ELF-1 (cell line): ENCODE measurements at regions not wholly inside any gene's neighbourhood (a gene's known extent, or its start where the extent isn't known, plus 50 kb on each side); places are given as distances from the start of the nearest gene placed in this dataset.

Experiments
- DNase-seq: peaks from one replicate; pipeline ENCODE4 v3.0.0-alpha.2; 2016; ENCODE audit warnings: low read depth, low spot score

DNA sequence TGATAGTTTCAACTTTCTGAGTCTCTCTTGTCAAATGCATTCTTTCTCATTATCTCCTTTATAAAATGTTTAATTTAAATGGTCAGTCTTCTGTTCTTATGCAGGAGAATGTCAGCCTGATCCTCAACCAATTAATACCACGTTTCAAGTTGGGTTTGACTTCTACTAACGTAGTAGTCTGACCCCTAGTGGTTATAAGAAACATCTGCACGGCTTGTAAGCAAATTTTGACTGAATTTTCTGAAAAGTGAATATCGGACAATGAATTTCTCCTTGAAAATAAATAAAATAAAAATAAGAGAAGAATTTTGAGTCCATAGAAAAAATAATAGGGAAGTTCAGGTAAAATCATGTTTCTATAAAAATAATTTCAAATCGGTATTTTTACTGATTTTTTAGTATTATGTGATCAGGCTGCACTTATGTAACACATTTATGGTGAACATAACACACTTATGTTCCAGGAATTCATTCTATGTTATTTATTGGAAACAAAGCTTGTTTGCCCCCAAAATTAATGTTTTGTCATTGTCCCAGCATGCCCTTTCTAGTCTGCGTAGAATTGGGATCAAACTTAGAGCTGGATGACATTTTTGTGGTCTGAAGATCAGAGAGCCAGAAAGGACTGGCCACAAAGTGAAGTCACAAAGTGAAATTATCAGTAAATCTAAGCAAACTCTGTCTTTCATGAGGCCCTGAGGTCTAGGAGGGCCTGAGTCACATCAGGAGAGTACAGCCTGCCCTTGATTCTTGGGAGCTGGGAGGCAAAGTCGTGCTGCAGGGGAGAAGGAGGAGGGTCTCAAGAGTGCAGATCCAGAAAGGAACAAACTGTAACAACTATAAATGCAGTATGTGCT, 101.2 kb upstream of the STXBP6 start:
- DNase-seq: no peak

DNA sequence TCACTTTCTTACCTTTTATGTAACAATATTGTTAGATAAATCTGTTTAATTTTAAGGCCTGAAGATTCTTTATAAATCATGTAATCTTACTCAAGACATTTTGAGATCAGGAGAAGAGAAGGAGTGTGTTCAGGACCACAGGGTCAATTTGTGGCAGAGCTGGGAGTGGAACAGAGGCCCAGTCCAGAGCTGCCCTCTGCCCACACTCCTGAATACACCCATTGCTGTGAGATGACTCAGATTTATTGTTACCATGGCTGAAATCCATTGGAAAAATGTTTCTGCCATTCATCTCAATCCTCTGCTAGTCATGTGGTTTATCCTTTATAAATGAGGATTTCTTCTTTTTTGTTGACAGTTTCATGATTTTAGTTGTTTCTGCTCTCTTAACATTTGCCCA, 100.5 kb upstream of the STXBP6 start:
- DNase-seq: no peak

DNA sequence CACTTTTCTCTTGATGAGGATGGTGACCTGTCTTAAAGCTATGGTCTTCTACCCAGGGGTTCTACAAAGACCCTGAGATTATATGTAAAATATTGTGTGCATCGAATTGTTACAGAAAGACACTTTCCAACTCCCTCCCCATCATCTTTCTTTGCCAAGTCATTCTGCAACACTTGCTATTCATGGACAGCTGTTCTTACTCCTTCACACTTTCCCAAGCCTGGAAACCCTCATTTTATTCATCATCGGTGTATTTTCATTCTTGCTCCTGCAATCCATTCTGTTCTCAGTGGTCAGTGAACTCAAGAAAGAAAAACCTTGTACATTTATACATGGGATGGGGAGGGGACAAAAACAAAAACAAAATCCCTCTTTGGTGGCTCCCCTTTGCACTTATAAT, 90.5 kb upstream of the STXBP6 start:
- DNase-seq: no peak

DNA sequence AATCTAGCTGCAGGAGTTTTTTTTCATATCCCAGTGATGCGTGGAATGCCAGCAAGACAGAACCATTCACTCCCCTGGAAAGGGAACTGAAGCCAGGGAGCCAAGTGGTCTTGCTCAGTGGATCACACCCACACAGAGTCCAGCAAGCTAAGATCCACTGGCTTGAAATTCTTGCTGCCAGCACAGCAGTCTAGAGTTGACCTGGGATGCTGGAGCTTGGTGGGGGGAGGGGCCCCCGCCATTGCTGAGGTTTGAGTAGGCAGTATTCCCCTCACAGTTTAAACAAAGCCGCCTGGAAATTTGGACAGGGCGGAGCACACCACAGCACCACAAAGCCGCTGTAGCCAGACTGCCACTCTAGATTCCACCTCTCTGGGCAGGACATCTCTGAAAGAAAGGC, 86.9 kb upstream of the STXBP6 start:
- DNase-seq: peak; percentile 6

DNA sequence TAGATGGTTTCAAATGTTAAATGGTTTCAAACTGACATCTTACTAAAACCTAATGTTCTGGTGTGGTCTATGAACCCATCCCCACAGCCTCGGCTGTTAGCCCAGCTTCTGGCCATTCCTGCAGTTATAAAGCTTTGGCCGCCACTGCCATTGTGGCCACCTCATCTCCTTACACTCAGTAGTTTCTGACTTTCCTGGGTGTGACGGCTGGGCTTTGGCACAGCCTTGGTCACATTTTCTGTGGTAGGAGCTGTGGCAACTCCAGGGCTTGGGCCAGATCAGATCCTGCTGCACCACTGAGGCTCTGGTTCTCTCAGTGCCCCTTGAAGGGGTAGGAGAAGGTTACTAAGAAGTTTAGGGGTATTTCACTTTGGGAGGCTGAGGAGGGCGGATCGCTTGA, 84.2 kb upstream of the STXBP6 start:
- no peak for DNase-seq

DNA sequence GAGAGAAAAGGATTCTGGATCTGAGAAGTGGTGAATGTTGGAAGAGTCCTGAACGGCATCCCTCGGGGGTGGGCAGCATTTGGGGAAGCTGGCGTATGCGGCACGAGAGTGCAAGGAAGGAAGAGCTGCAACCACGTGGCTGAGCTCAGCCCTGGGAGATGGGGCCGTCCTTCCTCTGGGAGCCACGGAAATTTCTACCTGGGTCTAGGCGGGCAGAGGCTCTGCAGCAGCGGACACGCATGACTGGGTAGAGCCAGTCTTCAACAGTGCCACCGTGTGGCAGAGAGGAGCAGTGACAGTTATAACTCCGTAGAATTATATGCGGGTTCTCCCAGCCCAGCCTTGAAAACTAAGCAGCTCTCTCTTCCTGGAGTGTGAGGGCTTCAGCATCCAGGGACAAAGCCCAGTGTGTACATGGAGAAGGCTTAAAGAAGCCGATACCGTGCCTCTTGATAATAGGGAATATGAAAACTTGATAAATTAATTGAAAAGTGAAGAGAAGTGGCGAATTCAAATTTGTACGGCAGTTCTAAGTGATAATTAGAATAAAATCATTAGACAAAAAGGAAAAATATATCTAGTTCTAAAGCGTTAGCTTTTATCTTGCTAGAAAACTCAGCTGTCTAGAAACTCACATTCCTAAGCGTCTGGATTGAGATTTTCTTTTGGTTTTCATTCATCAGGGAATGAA, 82.9 kb upstream of the STXBP6 start:
- DNase-seq: peak; percentile 85

DNA sequence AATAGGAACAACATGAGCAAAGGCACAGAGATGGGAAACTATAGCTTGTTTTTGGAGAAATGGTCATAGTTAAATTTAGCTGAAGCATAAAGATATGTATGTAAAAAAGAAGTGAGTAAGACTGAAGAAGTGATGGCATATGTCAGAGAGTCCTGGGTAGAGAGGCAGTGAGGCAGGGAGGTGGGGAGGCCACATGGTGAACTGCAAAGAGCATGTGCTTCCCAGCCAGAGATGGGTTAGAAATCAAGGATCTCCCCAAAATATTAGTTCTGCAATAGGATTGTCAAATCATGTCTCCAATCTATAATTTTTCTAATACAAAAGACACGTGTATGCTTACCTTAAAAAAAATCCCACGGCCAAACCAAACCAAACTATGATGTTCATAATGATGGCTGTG, 82.1 kb upstream of the STXBP6 start:
- no peak for DNase-seq

DNA sequence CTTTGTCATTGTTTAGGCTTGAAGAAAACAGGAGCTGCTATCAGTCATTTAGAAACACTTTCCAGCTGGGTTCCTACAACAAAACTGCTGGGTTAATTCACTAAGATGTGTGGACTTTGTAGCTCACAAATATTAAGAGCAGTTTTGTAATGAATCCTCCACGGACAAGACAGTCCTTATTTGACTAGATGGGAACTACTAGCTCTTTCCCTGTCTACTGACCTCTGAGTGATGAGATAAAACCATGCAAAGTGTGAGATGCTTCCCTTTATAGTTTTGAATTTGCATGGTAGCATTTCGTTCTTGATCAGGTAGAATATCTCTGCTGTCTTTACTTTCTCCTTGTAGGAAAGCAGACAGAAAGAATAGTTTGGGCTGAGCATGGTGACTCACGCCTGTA, 72.9 kb upstream of the STXBP6 start:
- no peak for DNase-seq

DNA sequence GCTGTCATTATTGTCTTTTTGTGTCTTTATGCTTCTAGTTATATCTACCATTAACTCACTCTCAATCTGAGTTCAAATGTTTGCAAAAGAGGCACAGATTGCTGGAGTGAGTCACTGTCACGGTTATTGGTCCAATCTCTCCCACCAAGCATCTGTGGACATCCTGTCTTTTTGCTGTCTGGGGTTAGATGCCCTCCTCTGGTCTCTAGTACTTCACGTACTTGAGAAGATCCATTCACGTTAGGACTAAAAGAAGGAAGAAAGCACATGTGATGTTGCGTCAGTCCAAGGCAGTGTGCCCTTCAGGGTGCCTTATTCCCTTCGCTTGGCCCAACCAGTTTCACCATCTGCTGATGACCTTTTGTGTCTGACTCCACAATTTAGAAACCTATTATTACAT, 72.3 kb upstream of the STXBP6 start:
- no peak for DNase-seq

DNA sequence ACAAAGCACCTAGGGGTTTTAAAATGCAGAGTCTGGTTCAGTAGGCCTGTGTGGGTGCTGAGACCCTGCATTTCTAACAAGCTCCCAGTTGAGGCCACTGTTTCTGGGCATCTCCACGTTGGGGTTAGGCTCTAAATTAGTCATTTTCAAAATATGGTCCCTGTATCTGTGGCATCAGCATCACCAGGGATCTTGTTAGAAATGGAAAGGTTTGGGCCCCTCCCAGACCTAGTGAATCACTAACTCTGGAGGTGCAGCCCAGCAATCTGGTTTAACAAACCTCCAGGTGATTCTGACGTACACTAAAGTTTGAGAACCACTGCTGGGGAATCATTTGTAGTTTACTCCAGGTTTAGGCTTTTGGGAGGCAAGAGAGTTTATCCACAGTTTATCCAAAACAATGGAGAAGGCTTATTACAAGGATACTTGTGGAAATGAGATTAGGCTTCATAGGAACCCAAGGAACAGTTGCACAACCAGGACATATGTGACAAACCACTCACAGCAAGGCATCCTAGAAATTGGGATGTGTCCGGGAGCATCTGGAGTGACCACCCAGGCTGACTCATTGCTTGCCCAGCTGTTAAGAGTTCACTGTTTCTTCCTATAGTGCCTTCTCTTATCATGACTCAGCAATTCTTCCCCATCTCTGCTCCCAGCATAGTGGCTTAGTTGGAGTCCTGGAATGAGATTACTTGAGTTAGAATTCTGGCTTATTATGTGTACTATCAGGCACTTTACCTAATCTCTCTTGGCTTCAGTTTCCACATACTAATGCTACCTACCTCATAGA, 71.6 kb upstream of the STXBP6 start:
- peak; percentile 3 for DNase-seq

DNA sequence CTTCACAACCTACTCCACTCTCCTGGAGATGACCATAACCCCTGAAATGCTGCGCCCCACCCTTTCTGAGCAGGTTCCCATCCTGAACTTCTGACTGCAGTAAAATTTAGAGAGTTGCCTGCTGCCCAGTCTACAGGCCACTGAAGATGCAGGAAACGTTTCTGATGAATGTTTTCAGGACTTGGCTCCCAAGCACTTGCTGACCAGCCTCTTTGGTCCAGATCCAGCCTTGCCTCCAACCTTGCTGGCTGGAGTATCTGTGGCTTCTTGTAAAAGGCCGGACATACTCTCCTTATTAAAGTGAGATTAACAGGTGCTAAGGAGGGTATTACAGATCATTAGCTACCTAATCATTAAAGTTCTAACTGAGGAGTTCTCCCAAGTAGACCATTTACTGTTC, 70.3 kb upstream of the STXBP6 start:
- no peak for DNase-seq

DNA sequence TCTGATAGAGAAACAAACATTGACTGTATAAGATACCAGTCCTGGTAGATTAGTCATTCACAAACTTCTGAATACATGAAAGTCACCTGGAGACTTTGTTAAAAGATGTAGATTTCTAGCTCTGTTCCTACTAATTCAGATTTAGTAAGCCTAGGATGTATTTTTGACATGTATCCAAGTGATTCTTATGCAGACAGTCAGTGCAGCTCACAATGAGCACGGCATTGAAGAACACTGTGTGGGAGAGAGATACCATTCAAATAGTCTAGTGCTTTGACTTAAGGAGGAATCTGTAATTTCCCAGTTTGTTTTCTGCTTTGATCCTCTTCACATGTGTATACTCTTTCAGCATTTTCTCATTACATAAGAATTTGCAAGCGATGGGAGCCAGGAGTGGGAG, 68.7 kb upstream of the STXBP6 start:
- no peak for DNase-seq

DNA sequence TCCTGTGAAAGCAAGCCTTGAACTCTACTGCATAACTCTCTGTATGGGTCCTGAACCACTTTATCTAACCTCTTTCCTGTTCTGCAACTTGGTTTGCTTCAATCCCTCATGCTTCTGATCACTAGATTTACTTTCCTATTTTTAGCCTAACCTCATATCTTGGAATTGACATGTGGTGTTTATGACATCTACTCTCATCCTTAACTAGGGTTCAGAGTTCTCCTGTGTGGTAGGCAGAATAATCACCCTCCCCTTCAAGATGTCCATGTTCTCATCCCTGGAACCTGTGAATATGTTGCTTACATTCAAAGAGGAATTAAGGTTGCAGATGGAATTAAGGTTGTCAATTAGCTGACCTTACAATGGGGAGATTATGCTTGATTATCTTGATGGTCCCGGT, 67.4 kb upstream of the STXBP6 start:
- DNase-seq: no peak

DNA sequence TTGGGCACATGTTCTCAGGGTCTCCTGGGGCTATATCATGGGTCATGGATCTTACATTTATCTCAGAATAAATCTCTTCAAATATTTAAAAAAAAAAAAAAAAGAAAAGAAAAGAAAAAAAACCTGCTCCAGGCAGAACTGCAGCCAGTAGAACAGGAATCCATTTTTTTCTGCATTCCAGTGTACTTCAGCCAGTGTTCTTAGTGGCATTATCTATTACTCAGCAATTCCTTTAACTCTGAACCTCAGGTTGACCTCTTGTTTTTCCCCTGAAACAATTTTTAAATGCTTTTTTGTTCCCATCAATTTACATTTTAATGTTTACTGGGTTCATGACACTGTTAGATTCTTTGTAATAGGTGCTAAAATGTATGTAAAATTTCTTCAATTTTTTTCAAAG, 66.7 kb upstream of the STXBP6 start:
- no peak for DNase-seq

DNA sequence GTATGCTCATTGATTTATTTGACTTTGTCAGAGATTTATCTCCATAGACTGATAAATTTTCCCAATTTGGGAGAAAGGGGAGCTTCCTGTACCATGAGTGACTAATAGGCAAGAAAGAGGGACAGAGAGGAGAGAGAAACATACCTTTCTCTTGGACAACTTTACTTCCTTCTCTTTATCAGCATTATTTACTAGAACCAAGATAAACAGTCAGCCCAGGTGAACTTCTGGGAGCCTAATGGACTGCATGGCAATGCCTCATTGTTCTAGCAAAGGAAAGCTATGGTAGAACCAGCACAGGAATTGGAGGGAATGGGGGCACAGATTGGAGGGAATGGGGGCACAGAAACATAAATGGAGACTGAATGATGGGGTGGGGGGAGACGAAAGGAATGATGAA, 63.4 kb upstream of the STXBP6 start:
- no peak for DNase-seq

DNA sequence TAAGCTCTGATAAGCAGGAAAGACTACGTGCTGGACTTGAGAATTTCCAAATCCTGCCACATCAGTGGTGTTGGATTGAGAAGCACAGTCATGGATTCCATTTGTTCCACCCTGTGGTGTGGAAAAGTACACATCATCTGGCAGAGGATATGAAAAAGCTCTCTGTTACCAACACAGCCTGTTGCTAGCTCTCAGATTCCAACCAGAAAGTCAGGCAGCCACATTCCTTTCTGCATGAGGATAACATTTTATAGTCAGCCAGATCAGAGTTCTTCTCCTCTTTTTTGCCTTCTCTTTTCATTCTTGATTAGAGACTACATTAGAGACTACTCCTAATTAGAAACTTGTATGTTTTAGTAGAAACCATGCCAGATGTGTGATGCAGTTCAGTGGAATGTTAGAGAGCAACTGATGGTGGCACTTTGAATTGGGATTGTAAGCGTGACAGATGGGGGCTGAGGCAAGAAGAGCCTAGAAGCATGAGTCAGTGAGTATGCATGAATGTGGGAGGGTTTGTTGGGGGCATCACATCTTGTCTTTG, 61.2 kb upstream of the STXBP6 start:
- peak; percentile 12 for DNase-seq

DNA sequence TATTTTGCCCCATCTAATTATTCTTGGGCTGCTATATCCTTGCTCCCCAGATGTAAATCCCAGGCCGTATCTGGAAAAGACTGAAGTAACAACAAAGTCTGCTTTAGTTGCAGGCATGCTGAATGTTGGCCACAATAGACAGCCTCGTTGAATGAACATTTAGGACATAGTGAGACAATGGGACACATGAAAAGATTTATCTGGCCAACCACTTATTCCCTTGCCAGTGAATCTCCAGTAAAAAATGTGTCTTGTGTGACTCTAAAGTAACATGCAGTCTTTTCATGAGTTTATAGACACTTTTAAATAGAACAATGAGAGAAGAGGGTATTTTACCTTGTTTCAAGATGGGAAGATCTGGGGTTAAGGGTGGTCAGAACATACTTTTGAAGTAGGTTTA, 60.2 kb upstream of the STXBP6 start:
- no peak for DNase-seq

DNA sequence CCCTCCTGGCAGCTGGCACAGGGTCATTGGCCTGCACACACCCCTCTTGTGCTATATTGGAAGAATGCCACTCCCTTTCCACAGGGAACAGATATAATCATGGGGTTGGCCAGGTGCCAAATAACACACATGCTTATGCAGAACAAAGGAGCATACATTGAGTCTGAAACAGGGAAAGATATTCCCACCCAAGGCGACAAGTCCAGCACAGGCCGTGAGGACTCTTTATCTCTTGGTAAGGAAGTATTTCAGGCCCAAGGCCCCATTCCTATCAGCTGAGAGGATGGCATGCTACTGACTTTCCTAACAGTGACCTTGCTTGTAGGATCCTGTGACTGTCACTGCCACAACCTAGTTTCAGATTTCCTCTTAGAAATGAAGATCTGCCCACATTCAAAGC, 59.0 kb upstream of the STXBP6 start:
- no peak for DNase-seq

DNA sequence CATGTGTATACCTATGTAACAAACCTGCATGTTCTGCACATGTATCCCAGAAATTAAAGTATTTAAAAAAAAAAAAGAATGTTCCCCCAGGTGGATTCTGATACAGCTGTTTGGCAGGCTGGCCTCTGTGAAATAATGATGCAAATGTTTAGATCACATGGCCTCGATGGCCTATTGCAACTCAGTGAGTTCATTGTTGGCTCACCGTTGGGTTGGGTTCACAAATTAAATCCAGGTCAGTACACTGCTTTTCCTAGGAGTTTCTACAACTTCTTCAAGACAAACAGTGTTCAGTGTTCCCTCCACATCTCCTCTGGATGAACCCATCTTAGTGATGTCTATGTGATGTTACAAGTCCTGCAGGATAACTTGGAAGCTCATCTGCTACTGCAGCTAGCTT, 58.3 kb upstream of the STXBP6 start:
- DNase-seq: no peak

DNA sequence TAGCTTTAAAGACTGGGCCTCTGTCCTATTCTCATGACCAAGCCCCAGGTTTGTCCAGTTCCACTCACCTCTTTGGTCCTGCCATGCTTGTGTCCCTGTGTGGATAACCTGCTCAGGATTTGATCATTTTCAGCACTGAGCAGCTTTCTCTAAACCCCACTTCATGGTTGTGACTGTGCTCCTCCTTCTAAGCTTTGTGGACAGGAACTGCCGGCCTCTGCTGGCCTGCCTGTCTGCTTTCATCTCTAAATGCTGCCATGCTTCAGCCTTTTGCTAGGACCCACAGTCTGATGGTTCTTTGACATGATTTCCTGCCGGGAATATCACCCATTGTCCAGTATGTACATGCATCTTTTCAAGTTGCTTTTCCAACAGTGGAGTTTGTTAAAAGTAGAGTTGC, 53.9 kb upstream of the STXBP6 start:
- DNase-seq: no peak

DNA sequence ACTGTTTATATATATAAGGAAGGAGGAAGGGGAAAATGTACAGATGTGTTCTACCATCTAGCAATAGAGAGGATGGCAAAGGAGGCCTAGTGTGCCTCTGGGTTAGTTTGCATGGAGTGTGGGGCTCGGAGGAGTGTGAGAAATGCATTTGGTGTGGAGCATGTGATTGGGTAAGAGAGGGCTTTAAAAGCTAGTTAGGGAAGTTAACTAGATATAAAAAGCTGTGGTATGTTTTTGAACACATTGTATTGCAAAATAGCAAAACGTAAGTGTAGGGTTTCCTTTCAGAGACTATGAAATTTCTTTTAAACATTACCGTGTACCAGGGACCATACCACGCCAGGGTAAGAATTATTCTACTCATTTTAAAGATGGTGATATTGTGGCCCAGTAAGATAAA, 53.3 kb upstream of the STXBP6 start:
- no peak for DNase-seq

DNA sequence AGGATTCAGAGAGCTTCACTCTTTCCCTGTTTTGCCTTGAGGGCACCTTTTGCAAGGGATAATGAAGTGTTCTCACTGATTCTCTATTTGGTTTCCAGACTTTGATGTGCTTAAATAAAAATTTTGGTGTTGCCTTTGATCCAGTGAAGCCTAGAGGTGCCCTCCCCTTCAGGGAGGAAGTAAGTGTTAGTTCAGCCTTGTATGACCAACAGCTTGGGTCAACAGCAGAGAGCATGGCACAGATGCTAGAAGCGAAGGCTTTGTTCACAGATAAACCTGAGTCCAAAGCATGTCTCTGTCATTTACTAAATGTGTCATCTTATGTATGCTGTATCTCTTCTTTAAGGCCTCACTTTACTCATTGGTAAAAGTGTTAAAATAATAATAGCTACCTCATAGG, 52.8 kb upstream of the STXBP6 start:
- no peak for DNase-seq
